ENCODE measurements at regions not wholly inside any gene's neighbourhood (a gene's known extent, or its start where the extent isn't known, plus 50 kb on each side); places are given as distances from the start of the nearest gene placed in this dataset.

DNA sequence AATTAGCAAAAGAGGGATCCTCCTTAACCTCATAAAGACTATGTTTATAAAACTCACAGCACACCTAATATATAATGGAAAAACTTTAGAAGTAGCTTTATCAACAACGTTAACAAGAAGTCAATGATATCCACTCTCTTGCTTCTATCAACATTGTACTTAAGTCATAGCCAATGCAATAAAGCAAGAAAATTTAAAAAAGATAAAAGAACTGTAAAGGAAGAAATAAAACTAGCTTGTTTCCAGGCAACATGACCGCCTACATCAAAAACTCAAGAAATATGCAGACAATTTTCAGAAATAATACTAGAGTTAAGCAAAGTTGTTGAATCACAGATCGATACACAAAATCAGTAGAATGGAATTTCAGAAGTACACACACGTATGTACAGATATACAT is 375.5 kb upstream of the SPRED2 start:
- TF ChIP-seq, protein P1, sequence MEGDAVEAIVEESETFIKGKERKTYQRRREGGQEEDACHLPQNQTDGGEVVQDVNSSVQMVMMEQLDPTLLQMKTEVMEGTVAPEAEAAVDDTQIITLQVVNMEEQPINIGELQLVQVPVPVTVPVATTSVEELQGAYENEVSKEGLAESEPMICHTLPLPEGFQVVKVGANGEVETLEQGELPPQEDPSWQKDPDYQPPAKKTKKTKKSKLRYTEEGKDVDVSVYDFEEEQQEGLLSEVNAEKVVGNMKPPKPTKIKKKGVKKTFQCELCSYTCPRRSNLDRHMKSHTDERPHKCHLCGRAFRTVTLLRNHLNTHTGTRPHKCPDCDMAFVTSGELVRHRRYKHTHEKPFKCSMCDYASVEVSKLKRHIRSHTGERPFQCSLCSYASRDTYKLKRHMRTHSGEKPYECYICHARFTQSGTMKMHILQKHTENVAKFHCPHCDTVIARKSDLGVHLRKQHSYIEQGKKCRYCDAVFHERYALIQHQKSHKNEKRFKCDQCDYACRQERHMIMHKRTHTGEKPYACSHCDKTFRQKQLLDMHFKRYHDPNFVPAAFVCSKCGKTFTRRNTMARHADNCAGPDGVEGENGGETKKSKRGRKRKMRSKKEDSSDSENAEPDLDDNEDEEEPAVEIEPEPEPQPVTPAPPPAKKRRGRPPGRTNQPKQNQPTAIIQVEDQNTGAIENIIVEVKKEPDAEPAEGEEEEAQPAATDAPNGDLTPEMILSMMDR (IDR thresholded peaks at IDR 0.05; ENCODE audit: poor library complexity): no peak
- no peak for TF ChIP-seq EZH2 (IDR thresholded peaks at IDR 0.05; ENCODE audit: borderline replicate concordance)
- TF ChIP-seq EZH2phosphoT487 (IDR thresholded peaks at IDR 0.05; ENCODE audit: low read depth, severe bottlenecking, unreplicated experiment): no peak
